GM23248 (cell line): ENCODE measurements at regions not wholly inside any gene's neighbourhood (a gene's known extent, or its start where the extent isn't known, plus 50 kb on each side); places are given as distances from the start of the nearest gene placed in this dataset.

Experiments
- EZH2 ChIP-seq: fragments of 200-600 bp; sonication (generic); IDR thresholded peaks from 2 replicates; pipeline ENCODE4 v1.6.1; 2018; ENCODE audit warnings: antibody characterized with exemption, mild to moderate bottlenecking; ENCODE audit not compliant: insufficient read depth, poor library complexity, severe bottlenecking
- EZH2phosphoT487 ChIP-seq: fragments of 200-600 bp; sonication (generic); IDR thresholded peaks from 2 replicates; pipeline ENCODE4 v1.6.1; 2018; ENCODE audit warnings: antibody characterized with exemption, moderate library complexity, mild to moderate bottlenecking, low read depth; ENCODE audit not compliant: insufficient read depth

DNA sequence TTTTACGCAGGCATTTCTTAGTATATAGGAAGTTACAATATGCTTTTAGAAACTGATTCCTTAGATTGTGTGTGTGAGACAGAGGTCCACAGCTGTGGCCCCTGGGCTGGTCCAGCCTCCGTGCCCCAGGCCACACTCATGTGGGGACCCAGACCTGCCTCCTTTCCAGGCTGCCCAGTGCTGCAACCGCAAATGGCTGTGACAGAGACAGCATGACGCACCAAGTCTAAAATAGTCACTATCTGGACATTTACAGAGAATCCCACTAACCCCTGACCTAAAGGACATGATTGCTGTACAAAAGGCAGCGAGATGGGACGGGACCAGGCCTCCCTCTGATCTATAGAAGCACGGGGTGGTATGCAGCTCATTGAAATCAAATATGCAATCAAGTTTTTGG lies 152.2 kb downstream of the TMEM18 start:
- TF ChIP-seq EZH2: no peak
- no peak for TF ChIP-seq EZH2phosphoT487
